ENCODE measurements at regions not wholly inside any gene's neighbourhood (a gene's known extent, or its start where the extent isn't known, plus 50 kb on each side); places are given as distances from the start of the nearest gene placed in this dataset.

GRCh38 chr2:37869304-37869703 is 55.8 kb upstream of the RMDN2 start:
- no peak for DNase-seq

- no peak for DNase-seq
Observed at GRCh38 chr2:37869771-37870170, 55.3 kb upstream of the RMDN2 start.

GRCh38 chr2:37870829-37871228 is 54.3 kb upstream of the RMDN2 start:
- no peak for DNase-seq

GRCh38 chr2:37871456-37872191 is 53.5 kb upstream of the RMDN2 start:
- peak in 1 of 2 experiments; percentile 33 for DNase-seq

- no peak for DNase-seq
Observed at GRCh38 chr2:37872192-37872750, 52.8 kb upstream of the RMDN2 start.

- no peak for DNase-seq
Observed at GRCh38 chr2:37873229-37873628, 51.9 kb upstream of the RMDN2 start.

GRCh38 chr2:37873749-37874330 is 51.2 kb upstream of the RMDN2 start:
- no peak for DNase-seq

GRCh38 chr2:37874470-37874869 is 50.6 kb upstream of the RMDN2 start:
- no peak for DNase-seq
